ENCODE measurements at regions not wholly inside any gene's neighbourhood (a gene's known extent, or its start where the extent isn't known, plus 50 kb on each side); places are given as distances from the start of the nearest gene placed in this dataset.

DNA sequence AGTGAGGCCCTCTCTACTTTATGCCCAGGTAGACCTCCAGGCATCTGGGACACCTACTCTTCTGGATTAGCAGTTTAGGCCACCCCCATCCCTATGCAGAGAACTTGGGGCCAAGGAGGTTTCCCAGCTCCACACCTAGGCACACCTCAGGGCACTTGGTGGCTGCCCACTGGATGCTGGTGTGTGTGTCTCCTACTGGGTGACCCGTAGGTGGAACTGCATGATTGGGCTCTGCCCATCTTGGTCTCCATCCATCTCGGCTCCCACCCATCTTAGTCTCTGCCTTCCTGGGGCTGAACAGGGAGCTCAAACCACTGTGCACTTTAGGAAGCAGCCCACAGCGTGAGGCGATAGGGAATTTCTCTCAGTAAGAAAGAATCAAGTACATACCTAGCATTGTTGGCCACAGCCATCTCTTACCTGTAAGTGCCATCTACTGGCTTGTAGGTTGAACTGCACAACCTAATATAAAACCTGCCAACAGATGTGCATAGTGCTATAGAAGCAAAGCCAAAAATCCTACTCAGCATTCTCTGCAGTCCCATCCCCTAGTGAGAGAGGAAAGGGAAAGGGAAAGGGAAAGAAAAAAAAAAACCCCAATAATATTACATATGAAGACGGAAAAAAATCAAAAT lies 61.6 kb upstream of the PTPN5 start:
- ChIA-PET POLR2A (no interaction called here), CTCF (interaction anchor here (0.6 to 1.9 kb wide), 17 partner anchors 8 to 313 kb away, joined by 3 to 14 read pairs (median 3); no protein-coding TSS in a partner anchor)
- TF ChIP-seq, protein P1, sequence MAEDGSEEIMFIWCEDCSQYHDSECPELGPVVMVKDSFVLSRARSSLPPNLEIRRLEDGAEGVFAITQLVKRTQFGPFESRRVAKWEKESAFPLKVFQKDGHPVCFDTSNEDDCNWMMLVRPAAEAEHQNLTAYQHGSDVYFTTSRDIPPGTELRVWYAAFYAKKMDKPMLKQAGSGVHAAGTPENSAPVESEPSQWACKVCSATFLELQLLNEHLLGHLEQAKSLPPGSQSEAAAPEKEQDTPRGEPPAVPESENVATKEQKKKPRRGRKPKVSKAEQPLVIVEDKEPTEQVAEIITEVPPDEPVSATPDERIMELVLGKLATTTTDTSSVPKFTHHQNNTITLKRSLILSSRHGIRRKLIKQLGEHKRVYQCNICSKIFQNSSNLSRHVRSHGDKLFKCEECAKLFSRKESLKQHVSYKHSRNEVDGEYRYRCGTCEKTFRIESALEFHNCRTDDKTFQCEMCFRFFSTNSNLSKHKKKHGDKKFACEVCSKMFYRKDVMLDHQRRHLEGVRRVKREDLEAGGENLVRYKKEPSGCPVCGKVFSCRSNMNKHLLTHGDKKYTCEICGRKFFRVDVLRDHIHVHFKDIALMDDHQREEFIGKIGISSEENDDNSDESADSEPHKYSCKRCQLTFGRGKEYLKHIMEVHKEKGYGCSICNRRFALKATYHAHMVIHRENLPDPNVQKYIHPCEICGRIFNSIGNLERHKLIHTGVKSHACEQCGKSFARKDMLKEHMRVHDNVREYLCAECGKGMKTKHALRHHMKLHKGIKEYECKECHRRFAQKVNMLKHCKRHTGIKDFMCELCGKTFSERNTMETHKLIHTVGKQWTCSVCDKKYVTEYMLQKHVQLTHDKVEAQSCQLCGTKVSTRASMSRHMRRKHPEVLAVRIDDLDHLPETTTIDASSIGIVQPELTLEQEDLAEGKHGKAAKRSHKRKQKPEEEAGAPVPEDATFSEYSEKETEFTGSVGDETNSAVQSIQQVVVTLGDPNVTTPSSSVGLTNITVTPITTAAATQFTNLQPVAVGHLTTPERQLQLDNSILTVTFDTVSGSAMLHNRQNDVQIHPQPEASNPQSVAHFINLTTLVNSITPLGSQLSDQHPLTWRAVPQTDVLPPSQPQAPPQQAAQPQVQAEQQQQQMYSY (CRISPR knock-in tag; IDR thresholded peaks at IDR 0.05): no peak
- TF ChIP-seq, protein P2, sequence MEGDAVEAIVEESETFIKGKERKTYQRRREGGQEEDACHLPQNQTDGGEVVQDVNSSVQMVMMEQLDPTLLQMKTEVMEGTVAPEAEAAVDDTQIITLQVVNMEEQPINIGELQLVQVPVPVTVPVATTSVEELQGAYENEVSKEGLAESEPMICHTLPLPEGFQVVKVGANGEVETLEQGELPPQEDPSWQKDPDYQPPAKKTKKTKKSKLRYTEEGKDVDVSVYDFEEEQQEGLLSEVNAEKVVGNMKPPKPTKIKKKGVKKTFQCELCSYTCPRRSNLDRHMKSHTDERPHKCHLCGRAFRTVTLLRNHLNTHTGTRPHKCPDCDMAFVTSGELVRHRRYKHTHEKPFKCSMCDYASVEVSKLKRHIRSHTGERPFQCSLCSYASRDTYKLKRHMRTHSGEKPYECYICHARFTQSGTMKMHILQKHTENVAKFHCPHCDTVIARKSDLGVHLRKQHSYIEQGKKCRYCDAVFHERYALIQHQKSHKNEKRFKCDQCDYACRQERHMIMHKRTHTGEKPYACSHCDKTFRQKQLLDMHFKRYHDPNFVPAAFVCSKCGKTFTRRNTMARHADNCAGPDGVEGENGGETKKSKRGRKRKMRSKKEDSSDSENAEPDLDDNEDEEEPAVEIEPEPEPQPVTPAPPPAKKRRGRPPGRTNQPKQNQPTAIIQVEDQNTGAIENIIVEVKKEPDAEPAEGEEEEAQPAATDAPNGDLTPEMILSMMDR (IDR thresholded peaks at IDR 0.05): peak; percentile 45; the same call in 1 of the 2 replicates
- peak; percentile 98 for ATAC-seq
- peak; percentile 36 for DNase-seq (ENCODE audit: low spot score)
- H3K9me3 Mint-ChIP-seq: no peaks in the 10 kb centered on the region
- no peaks in the 10 kb centered on the region for H3K36me3 Mint-ChIP-seq
- peaks cover 31% of the 10 kb centered on the region for H3K27me3 Mint-ChIP-seq (ENCODE audit: low read depth)
- H3K27ac Mint-ChIP-seq: no peak overlapping the region
- H3K4me3 Mint-ChIP-seq: no peak overlapping the region
- peaks cover 3% of the 10 kb centered on the region for H3K4me1 Mint-ChIP-seq

DNA sequence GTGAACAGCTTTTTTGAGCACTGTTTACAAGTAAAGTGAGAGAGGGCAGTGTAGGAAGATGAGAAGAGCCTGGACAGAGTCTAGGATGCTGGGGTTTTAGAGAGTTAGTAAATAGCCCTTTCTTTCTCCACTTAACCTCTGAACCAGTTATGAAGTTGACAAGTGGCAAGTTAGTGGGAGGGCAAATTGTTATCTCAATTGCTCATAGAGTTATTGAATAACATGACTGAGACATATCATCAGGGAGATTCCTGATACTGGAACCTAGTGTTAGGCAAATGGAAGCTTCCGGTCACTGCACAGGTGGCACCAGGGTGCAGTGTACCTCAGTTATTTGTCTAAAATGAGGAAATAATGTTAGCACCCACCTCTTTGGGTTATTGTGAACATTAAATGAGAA lies 57.8 kb upstream of the PTPN5 start:
- no peak for DNase-seq (ENCODE audit: low spot score)
- Mint-ChIP-seq H3K4me3 (no peak overlapping the region), H3K27me3 (ENCODE audit: low read depth) (peaks cover 30% of the 10 kb centered on the region), H3K9me3 (no peaks in the 10 kb centered on the region), H3K4me1 (peaks cover 12% of the 10 kb centered on the region), H3K27ac (no peak overlapping the region), H3K36me3 (no peaks in the 10 kb centered on the region)
- no peak for ATAC-seq
- ChIA-PET POLR2A (no interaction called here), CTCF (no interaction called here)
- TF ChIP-seq SMAD4 (CRISPR knock-in tag; IDR thresholded peaks at IDR 0.05): no peak
- TF ChIP-seq CREM (CRISPR knock-in tag; IDR thresholded peaks at IDR 0.05): no peak
- TF ChIP-seq KAT7 (CRISPR knock-in tag; IDR thresholded peaks at IDR 0.05; ENCODE audit: borderline replicate concordance): no peak
- TF ChIP-seq TP53 (CRISPR knock-in tag; IDR thresholded peaks at IDR 0.05): no peak
- TF ChIP-seq, protein P3, sequence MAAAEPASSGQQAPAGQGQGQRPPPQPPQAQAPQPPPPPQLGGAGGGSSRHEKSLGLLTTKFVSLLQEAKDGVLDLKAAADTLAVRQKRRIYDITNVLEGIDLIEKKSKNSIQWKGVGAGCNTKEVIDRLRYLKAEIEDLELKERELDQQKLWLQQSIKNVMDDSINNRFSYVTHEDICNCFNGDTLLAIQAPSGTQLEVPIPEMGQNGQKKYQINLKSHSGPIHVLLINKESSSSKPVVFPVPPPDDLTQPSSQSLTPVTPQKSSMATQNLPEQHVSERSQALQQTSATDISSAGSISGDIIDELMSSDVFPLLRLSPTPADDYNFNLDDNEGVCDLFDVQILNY (CRISPR knock-in tag; IDR thresholded peaks at IDR 0.05): no peak
- no peak for TF ChIP-seq ETV6 (CRISPR knock-in tag; IDR thresholded peaks at IDR 0.05)
- TF ChIP-seq, protein P4, sequence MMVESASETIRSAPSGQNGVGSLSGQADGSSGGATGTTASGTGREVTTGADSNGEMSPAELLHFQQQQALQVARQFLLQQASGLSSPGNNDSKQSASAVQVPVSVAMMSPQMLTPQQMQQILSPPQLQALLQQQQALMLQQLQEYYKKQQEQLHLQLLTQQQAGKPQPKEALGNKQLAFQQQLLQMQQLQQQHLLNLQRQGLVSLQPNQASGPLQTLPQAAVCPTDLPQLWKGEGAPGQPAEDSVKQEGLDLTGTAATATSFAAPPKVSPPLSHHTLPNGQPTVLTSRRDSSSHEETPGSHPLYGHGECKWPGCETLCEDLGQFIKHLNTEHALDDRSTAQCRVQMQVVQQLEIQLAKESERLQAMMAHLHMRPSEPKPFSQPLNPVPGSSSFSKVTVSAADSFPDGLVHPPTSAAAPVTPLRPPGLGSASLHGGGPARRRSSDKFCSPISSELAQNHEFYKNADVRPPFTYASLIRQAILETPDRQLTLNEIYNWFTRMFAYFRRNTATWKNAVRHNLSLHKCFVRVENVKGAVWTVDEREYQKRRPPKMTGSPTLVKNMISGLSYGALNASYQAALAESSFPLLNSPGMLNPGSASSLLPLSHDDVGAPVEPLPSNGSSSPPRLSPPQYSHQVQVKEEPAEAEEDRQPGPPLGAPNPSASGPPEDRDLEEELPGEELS (CRISPR knock-in tag; IDR thresholded peaks at IDR 0.05): no peak
- TF ChIP-seq, protein P1 (CRISPR knock-in tag; IDR thresholded peaks at IDR 0.05): no peak
- TF ChIP-seq ZBTB43 (CRISPR knock-in tag; IDR thresholded peaks at IDR 0.05): no peak
- no peak for TF ChIP-seq ZNF138 (CRISPR knock-in tag; conservative IDR thresholded peaks at IDR 0.05)

Measured in WTC11 (cell line).